ENCODE measurements at regions not wholly inside any gene's neighbourhood (a gene's known extent, or its start where the extent isn't known, plus 50 kb on each side); places are given as distances from the start of the nearest gene placed in this dataset.
"Not testable (repeated sequence)": the region's sequence is repeated elsewhere in the genome, so short reads cannot be mapped to it uniquely, and the experiment has no call there.

DNA sequence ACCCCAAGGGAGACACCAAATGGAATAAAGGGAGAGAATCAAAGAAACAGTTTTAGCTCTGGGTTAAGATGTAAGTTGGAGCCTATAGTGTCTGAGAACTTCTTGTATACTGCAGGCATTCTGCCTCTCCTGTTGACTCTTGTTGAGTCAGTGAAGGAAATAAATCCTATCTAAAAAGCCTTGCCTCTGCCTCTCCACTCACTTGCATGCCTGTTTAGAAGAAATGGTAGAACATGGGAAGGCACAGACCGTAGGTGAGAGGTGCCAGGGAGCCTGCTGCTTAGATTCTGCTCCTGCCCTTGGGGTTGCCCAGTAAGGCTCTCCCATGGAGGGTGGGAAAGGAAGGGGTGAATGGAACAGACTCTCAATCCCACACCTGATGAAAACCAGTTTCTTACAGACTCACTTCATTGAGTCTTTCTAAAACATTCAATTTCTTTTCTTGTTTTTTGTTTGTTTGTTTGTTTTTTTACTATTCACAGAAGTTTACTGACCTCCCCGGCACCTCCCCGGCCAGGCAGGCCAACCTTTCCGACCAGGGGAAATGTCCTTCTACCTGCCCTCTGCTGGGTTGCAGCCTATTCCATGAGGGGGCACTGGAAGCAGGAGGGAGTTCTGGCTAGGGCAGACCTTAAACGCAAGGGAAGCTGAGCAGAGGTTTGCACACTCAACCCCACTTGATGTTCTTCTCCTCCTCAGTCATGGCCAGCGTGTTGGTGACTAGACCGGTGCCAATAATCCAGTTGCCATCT is 211.7 kb upstream of the WSB1 start:
- no peak overlapping the region for H3K4me3 ChIP-seq (ENCODE audit: low read depth, low read length)
- H3K36me3 ChIP-seq (ENCODE audit: control insufficient read depth, insufficient read depth, low read length), result no peaks in the 10 kb centered on the region
- H3K9me3 ChIP-seq (ENCODE audit: control insufficient read depth, insufficient read depth, low read length), result no peaks in the 10 kb centered on the region
- DNase-seq (ENCODE audit: low read depth in 4 of 6, low spot score in 6 of 6), result no peak
- no peak overlapping the region for H3K27ac ChIP-seq (ENCODE audit: low read depth, low read length)
- WGBS (ENCODE audit: insufficient coverage), result 72% methylated on average over 6 of the region's 7 CpGs
- no peaks in the 10 kb centered on the region for H3K4me1 ChIP-seq (ENCODE audit: control insufficient read depth, insufficient read depth, low read length)
- H3K27me3 ChIP-seq (ENCODE audit: control insufficient read depth, insufficient read depth, low read length), result no peaks in the 10 kb centered on the region

DNA sequence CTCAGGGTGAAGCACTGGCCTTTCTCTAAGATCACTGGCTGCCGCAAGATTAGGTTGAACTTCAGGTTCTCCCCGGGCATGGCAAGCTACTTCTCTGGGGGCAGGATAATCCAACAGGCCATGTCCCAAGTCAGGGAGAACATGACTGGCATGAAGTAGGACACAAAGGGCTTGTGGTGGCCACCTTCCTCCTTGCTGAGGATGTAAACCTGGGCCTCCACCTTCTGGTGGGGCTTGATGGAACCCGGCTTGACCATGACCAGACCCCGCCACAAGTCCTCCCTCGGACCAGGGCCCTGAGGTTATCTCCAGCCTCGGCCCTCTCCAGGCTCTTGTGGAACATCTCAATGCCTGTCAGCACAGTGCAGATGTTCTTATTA is 211.1 kb upstream of the WSB1 start:
- Histone ChIP-seq H3K4me3 (ENCODE audit: low read depth, low read length) (no peak overlapping the region), H3K9me3 (ENCODE audit: control insufficient read depth, insufficient read depth, low read length) (no peaks in the 10 kb centered on the region), H3K27ac (ENCODE audit: low read depth, low read length) (no peak overlapping the region), H3K27me3 (ENCODE audit: control insufficient read depth, insufficient read depth, low read length) (no peaks in the 10 kb centered on the region), H3K36me3 (ENCODE audit: control insufficient read depth, insufficient read depth, low read length) (no peaks in the 10 kb centered on the region), H3K4me1 (ENCODE audit: control insufficient read depth, insufficient read depth, low read length) (no peaks in the 10 kb centered on the region)
- WGBS (ENCODE audit: insufficient coverage), result 80% methylated on average over 6 of the region's 6 CpGs
- no peak for DNase-seq (ENCODE audit: low read depth in 4 of 6, low spot score in 6 of 6)

DNA sequence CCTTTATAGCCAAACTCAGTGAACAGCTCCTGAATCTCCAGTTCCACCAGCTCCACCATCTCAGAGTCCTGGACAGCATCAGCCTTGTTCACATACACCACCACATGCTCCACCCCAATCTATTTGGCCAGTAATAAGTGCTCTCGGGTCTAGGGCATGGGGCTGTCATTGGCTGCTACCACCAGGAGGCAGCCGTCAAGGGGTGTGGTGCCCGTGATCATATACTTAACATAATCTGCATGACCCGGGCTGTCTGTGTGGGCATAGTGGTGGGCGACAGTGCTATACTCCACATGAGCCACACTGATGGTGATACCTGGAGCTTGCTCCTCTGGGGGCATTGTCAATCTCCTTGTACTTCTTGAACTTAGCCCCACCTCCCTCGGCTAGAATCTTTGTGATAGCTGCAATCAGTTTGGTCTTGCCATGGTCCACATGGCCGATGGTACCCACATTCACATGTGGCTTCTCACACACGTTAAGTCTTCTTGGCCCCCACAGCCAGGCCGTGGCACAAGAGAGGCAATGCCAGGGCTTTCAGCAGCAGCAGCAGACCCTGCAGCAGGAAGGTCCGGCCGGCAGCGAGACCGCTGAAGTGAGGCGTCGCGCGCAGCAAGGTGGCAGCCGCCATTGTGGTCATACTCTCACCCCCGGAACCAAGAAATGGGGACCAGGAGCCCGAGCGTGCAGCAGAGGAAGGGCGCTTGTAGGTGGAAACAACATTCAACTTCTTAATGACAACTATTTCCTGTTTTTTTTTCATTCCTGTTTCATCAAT is 210.3 kb upstream of the WSB1 start:
- DNase-seq (ENCODE audit: low read depth in 4 of 6, low spot score in 6 of 6), result no peak
- Histone ChIP-seq H3K9me3 (ENCODE audit: control insufficient read depth, insufficient read depth, low read length) (no peaks in the 10 kb centered on the region), H3K4me1 (ENCODE audit: control insufficient read depth, insufficient read depth, low read length) (no peaks in the 10 kb centered on the region), H3K27me3 (ENCODE audit: control insufficient read depth, insufficient read depth, low read length) (no peaks in the 10 kb centered on the region), H3K27ac (ENCODE audit: low read depth, low read length) (no peak overlapping the region), H3K36me3 (ENCODE audit: control insufficient read depth, insufficient read depth, low read length) (no peaks in the 10 kb centered on the region), H3K4me3 (ENCODE audit: low read depth, low read length) (no peak overlapping the region)
- 85% methylated on average over 18 of the region's 22 CpGs for WGBS (ENCODE audit: insufficient coverage)

DNA sequence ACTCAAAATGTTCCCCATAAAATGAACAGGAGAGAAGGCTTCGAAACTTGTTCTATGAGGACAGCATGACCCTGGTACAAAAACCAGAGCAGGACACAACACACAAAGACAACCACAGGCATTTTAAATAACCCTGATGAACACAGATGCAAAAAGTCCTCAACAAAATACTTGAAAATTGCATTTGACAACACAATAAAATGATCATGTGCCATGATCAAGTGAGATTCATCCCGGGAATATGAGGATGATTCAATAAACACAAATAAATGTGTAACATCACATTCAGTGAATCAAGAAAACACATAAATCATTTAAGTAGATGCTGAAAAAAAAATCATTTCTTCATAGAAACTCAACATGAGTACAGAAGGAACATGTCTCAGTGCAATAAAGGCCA is 208.4 kb upstream of the WSB1 start:
- Histone ChIP-seq H3K9me3 (ENCODE audit: control insufficient read depth, insufficient read depth, low read length) (no peaks in the 10 kb centered on the region), H3K4me3 (ENCODE audit: low read depth, low read length) (no peak overlapping the region)
- no CpG with 5 or more reads among the region's 2 CpGs for WGBS (ENCODE audit: insufficient coverage)

DNA sequence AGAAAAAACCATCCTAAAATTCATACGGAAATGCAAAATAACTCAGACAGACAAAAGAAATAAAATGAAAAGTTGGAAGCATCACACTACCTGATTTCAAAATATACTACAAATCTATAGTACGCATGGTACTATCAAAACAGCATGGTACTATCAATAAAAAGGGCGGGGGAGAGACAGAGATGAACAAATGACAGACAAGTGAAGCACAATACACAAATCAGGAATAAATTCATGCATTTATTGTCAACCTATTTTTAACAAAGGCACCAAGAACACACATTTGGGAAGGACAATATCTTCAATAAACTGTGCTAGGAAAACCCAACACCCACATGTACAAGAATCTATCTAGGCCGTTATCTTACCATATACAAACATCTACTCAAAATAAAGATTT is 207.4 kb upstream of the WSB1 start:
- Histone ChIP-seq H3K36me3 (ENCODE audit: control insufficient read depth, insufficient read depth, low read length) (no peaks in the 10 kb centered on the region), H3K4me3 (ENCODE audit: low read depth, low read length) (no peak overlapping the region), H3K27ac (ENCODE audit: low read depth, low read length) (no peak overlapping the region), H3K27me3 (ENCODE audit: control insufficient read depth, insufficient read depth, low read length) (no peaks in the 10 kb centered on the region), H3K9me3 (ENCODE audit: control insufficient read depth, insufficient read depth, low read length) (no peaks in the 10 kb centered on the region), H3K4me1 (ENCODE audit: control insufficient read depth, insufficient read depth, low read length) (no peaks in the 10 kb centered on the region)
- DNase-seq (ENCODE audit: low read depth in 4 of 6, low spot score in 6 of 6), result no peak
- WGBS (ENCODE audit: insufficient coverage), result 57% methylated on average over 2 of the region's 4 CpGs

More for the DNA sequence above, 208.4 kb upstream of the WSB1 start:
- Histone ChIP-seq H3K27me3 (ENCODE audit: control insufficient read depth, insufficient read depth, low read length) (no peaks in the 10 kb centered on the region), H3K4me1 (ENCODE audit: control insufficient read depth, insufficient read depth, low read length) (no peaks in the 10 kb centered on the region), H3K36me3 (ENCODE audit: control insufficient read depth, insufficient read depth, low read length) (no peaks in the 10 kb centered on the region), H3K27ac (ENCODE audit: low read depth, low read length) (no peak overlapping the region)
- no peak for DNase-seq (ENCODE audit: low read depth in 4 of 6, low spot score in 6 of 6)

DNA sequence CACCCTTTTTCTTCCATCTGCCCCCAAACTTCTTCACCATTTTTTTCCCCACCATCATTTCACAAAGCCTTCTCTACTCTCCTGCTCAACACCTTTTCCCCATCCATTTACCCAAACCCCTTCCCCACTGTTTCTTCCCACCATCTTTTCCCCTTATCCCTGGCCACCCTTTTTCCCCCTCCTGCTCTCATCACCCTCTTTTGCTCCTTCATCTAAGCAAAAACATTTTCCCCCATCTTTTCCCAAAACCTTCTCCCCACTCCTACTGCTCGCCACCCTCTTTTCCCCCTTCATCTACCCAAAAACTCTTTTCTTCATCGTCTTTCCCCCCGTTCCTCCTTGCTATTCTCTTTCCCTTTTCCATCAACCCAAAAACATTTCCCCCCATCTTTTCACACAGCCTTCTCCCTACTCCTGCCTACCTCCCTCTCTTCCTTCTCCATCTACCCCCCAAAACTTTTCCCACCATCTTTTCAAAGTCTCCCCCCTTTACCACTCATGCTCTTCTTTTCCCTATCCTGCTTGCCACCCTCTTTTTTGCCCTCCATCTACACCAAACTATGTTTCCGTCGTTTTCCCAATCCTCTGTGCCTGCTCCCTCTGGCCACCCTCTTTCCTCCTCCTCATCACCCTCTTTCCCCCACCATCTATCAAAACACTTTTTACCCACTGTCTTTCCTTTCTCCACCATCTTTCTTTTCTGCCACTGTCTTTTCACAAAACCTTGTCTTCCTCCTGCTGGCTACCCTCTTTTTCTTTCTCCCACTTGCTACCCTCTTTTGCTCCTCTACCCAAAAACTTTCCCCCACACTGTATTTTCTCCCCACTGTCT is 205.8 kb upstream of the WSB1 start:
- H3K4me3 ChIP-seq (ENCODE audit: low read depth, low read length), result no peak overlapping the region
- H3K27me3 ChIP-seq (ENCODE audit: control insufficient read depth, insufficient read depth, low read length), result no peaks in the 10 kb centered on the region
- no peak overlapping the region for H3K27ac ChIP-seq (ENCODE audit: low read depth, low read length)
- no peak for DNase-seq (ENCODE audit: low read depth in 4 of 6, low spot score in 6 of 6)
- no peaks in the 10 kb centered on the region for H3K4me1 ChIP-seq (ENCODE audit: control insufficient read depth, insufficient read depth, low read length)
- no peaks in the 10 kb centered on the region for H3K9me3 ChIP-seq (ENCODE audit: control insufficient read depth, insufficient read depth, low read length)
- H3K36me3 ChIP-seq (ENCODE audit: control insufficient read depth, insufficient read depth, low read length), result no peaks in the 10 kb centered on the region
- WGBS (ENCODE audit: insufficient coverage), result 56% methylated on average over 5 of the region's 5 CpGs

DNA sequence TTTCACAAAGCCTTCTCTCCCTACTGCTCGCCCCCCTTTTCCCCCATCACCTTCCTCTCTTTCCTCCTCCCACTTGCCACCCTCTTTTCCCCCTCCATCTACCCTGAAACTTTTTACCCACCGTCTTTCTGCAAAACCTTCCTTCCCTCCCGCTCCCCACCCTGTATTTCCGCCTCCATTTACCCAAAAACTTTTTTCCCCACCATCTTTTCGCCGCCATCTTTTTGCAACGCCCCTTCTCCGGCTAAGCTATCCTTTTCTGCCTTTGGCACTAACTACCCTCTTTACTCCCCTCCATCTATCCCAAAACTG is 205.2 kb upstream of the WSB1 start:
- H3K27me3 ChIP-seq (ENCODE audit: control insufficient read depth, insufficient read depth, low read length), result no peaks in the 10 kb centered on the region
- 50% methylated on average over 8 of the region's 8 CpGs for WGBS (ENCODE audit: insufficient coverage)

DNA sequence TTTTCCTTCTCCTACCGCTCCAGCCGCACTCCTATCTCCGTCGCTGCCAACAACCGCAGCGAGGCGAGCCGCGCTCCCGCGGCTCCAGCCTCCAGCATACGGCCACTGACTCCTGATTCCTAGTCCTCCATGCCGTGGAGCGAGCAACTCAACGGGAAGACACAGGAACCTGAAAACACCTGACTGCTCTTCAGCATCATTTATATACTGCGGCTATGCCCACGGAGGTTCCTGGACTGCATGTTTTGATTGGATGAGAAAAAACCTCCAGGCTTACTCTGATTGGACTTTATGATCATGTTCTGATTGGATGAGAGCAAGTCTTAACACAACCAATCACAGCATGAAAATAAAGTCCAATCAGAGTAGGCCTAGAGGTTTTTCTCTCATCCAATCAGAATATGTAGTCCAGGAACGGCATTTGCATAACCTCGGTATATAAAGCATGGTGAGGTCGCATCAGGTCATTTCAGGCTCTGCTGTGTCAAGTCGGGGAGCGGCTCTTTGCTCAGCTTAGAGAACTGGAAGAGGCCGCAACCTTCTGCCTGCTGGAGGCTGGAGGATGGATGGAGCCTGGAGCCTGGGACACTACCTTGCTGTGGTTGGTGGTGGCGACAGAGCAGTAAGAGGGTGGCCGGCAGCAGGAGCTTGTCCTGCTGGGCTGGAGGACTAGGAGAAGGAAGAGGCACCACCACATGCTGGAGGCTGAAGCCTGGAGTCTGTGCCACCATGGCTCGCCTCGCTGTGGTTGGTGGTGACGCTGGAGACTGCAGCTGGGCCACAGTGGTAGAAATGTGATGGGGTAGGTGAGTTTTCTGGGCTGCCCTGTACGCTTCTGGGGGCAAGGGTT is 204.6 kb upstream of the WSB1 start:
- not testable (repeated sequence) for H3K9me3 ChIP-seq (ENCODE audit: control insufficient read depth, insufficient read depth, low read length); H3K4me3 ChIP-seq (ENCODE audit: low read depth, low read length); H3K27me3 ChIP-seq (ENCODE audit: control insufficient read depth, insufficient read depth, low read length); H3K27ac ChIP-seq (ENCODE audit: low read depth, low read length); DNase-seq (ENCODE audit: low read depth in 4 of 6, low spot score in 6 of 6); H3K4me1 ChIP-seq (ENCODE audit: control insufficient read depth, insufficient read depth, low read length); H3K36me3 ChIP-seq (ENCODE audit: control insufficient read depth, insufficient read depth, low read length)
- WGBS (ENCODE audit: insufficient coverage), result 57% methylated on average over 27 of the region's 29 CpGs

More for the DNA sequence above, 205.2 kb upstream of the WSB1 start:
- no peak overlapping the region for H3K4me3 ChIP-seq (ENCODE audit: low read depth, low read length)
- no peak overlapping the region for H3K27ac ChIP-seq (ENCODE audit: low read depth, low read length)
- no peaks in the 10 kb centered on the region for H3K9me3 ChIP-seq (ENCODE audit: control insufficient read depth, insufficient read depth, low read length)
- H3K36me3 ChIP-seq (ENCODE audit: control insufficient read depth, insufficient read depth, low read length), result no peaks in the 10 kb centered on the region
- DNase-seq (ENCODE audit: low read depth in 4 of 6, low spot score in 6 of 6), result no peak
- H3K4me1 ChIP-seq (ENCODE audit: control insufficient read depth, insufficient read depth, low read length), result no peaks in the 10 kb centered on the region

DNA sequence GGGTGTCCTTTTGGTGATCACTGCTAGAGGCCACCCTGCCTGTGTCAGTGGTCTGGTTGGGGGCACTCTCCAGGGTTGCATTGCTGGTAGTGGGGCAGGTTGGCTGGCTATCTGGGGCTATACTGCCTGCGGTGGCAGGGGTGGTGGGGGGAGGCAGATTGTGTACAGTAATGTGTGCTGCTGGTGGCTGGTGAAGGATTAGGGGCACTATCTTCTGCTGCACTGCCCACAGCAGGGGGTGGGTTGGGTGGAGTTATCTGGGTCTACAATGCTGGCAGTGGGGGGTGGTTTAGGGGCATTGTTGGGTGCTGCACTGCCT is 204.0 kb upstream of the WSB1 start:
- 69% methylated on average over 1 of the region's 1 CpG for WGBS (ENCODE audit: insufficient coverage)
- no peak for DNase-seq (ENCODE audit: low read depth in 4 of 6, low spot score in 6 of 6)
- no peaks in the 10 kb centered on the region for H3K36me3 ChIP-seq (ENCODE audit: control insufficient read depth, insufficient read depth, low read length)
- H3K27me3 ChIP-seq (ENCODE audit: control insufficient read depth, insufficient read depth, low read length), result no peaks in the 10 kb centered on the region
- H3K27ac ChIP-seq (ENCODE audit: low read depth, low read length), result no peak overlapping the region
- H3K4me1 ChIP-seq (ENCODE audit: control insufficient read depth, insufficient read depth, low read length), result no peaks in the 10 kb centered on the region
- H3K4me3 ChIP-seq (ENCODE audit: low read depth, low read length), result no peak overlapping the region
- no peaks in the 10 kb centered on the region for H3K9me3 ChIP-seq (ENCODE audit: control insufficient read depth, insufficient read depth, low read length)

All from spinal cord (tissue), 9 donors.